ENCODE measurements at regions not wholly inside any gene's neighbourhood (a gene's known extent, or its start where the extent isn't known, plus 50 kb on each side); places are given as distances from the start of the nearest gene placed in this dataset.

- no peak for DNase-seq (ENCODE audit: low read depth)
- H3K4me3 ChIP-seq (ENCODE audit: low read depth, low read length) = no peak overlapping the region
- TF ChIP-seq CTCF (IDR thresholded peaks at IDR 0.05; ENCODE audit: insufficient read depth, low read depth, low read length, missing control alignments) = no peak
Measured at GRCh38 chr11:24108609-24109008, 388.2 kb upstream of the LUZP2 start.

GRCh38 chr11:24122291-24122690 lies 374.6 kb upstream of the LUZP2 start:
- no peak for DNase-seq (ENCODE audit: low read depth)
- no peak overlapping the region for H3K4me3 ChIP-seq (ENCODE audit: low read depth, low read length)
- no peak for TF ChIP-seq CTCF (IDR thresholded peaks at IDR 0.05; ENCODE audit: insufficient read depth, low read depth, low read length, missing control alignments)

GRCh38 chr11:24124876-24125275 lies 372.0 kb upstream of the LUZP2 start:
- no peak for TF ChIP-seq CTCF (IDR thresholded peaks at IDR 0.05; ENCODE audit: insufficient read depth, low read depth, low read length, missing control alignments)
- no peak for DNase-seq (ENCODE audit: low read depth)
- H3K4me3 ChIP-seq (ENCODE audit: low read depth, low read length) = no peak overlapping the region

GRCh38 chr11:24131698-24132097 lies 365.2 kb upstream of the LUZP2 start:
- TF ChIP-seq CTCF (IDR thresholded peaks at IDR 0.05; ENCODE audit: insufficient read depth, low read depth, low read length, missing control alignments) = no peak
- DNase-seq (ENCODE audit: low read depth) = no peak
- H3K4me3 ChIP-seq (ENCODE audit: low read depth, low read length) = no peak overlapping the region

GRCh38 chr11:24132471-24132870 lies 364.4 kb upstream of the LUZP2 start:
- no peak overlapping the region for H3K4me3 ChIP-seq (ENCODE audit: low read depth, low read length)
- TF ChIP-seq CTCF (IDR thresholded peaks at IDR 0.05; ENCODE audit: insufficient read depth, low read depth, low read length, missing control alignments) = no peak
- no peak for DNase-seq (ENCODE audit: low read depth)

- H3K4me3 ChIP-seq (ENCODE audit: low read depth, low read length) = no peak overlapping the region
- no peak for TF ChIP-seq CTCF (IDR thresholded peaks at IDR 0.05; ENCODE audit: insufficient read depth, low read depth, low read length, missing control alignments)
- no peak for DNase-seq (ENCODE audit: low read depth)
Measured at GRCh38 chr11:24134879-24135589, 361.8 kb upstream of the LUZP2 start.

- DNase-seq (ENCODE audit: low read depth) = no peak
Measured at GRCh38 chr11:24142062-24142461, 354.8 kb upstream of the LUZP2 start.

More at GRCh38 chr11:24142062-24142461, 354.8 kb upstream of the LUZP2 start:
- no peak overlapping the region for H3K4me3 ChIP-seq (ENCODE audit: low read depth, low read length)
- no peak for TF ChIP-seq CTCF (IDR thresholded peaks at IDR 0.05; ENCODE audit: insufficient read depth, low read depth, low read length, missing control alignments)

Measured in GM12865 (cell line).